ENCODE measurements at regions not wholly inside any gene's neighbourhood (a gene's known extent, or its start where the extent isn't known, plus 50 kb on each side); places are given as distances from the start of the nearest gene placed in this dataset.

GRCh38 chr2:21254170-21254965, 130.6 kb downstream of the TDRD15 start:
- no peak for DNase-seq

- no peak for DNase-seq
Observed at GRCh38 chr2:21256006-21256405, 132.2 kb downstream of the TDRD15 start.

GRCh38 chr2:21257621-21258020, 133.9 kb downstream of the TDRD15 start:
- no peak for DNase-seq

- peak; percentile 11 for DNase-seq
Observed at GRCh38 chr2:21258082-21258481, 134.3 kb downstream of the TDRD15 start.

GRCh38 chr2:21260311-21260710, 136.5 kb downstream of the TDRD15 start:
- peak; percentile 28 for DNase-seq

- DNase-seq = peak; percentile 10
Observed at GRCh38 chr2:21261591-21261990, 137.8 kb downstream of the TDRD15 start.

GRCh38 chr2:21262426-21262940, 138.7 kb downstream of the TDRD15 start:
- no peak for DNase-seq

- no peak for DNase-seq
Observed at GRCh38 chr2:21263622-21264021, 139.9 kb downstream of the TDRD15 start.

- DNase-seq = no peak
Observed at GRCh38 chr2:21265752-21266151, 142.0 kb downstream of the TDRD15 start.

GRCh38 chr2:21267232-21267835, 143.6 kb downstream of the TDRD15 start:
- DNase-seq = no peak

GRCh38 chr2:21268197-21268877, 144.6 kb downstream of the TDRD15 start:
- no peak for DNase-seq

GRCh38 chr2:21268878-21269224, 145.1 kb downstream of the TDRD15 start:
- DNase-seq = no peak

GRCh38 chr2:21269382-21269781, 145.6 kb downstream of the TDRD15 start:
- no peak for DNase-seq

- DNase-seq = no peak
Observed at GRCh38 chr2:21270083-21270491, 146.3 kb downstream of the TDRD15 start.

- no peak for DNase-seq
Observed at GRCh38 chr2:21270708-21271122, 146.9 kb downstream of the TDRD15 start.

- peak; percentile 91 for DNase-seq
Observed at GRCh38 chr2:21276163-21276562, 152.4 kb downstream of the TDRD15 start.

GRCh38 chr2:21277068-21278056, 153.6 kb downstream of the TDRD15 start:
- no peak for DNase-seq

GRCh38 chr2:21279525-21279924, 155.8 kb downstream of the TDRD15 start:
- DNase-seq = no peak

GRCh38 chr2:21280793-21281192, 157.0 kb downstream of the TDRD15 start:
- DNase-seq = no peak

- DNase-seq = no peak
Observed at GRCh38 chr2:21281384-21281783, 157.6 kb downstream of the TDRD15 start.

- DNase-seq = no peak
Observed at GRCh38 chr2:21281791-21282514, 158.2 kb downstream of the TDRD15 start.

GRCh38 chr2:21282515-21282898, 158.7 kb downstream of the TDRD15 start:
- no peak for DNase-seq

All from NCI-H2171 treated with DMSO at 0.1 percent for 48 hours (cell line).